Prostate gland (tissue), 2 donors: ENCODE measurements at regions not wholly inside any gene's neighbourhood (a gene's known extent, or its start where the extent isn't known, plus 50 kb on each side); places are given as distances from the start of the nearest gene placed in this dataset.

Experiments used
- CTCF ChIP-seq, 4 experiments: fragments of 200-600 bp in 2 of 4; fragments of 450-650 bp in 2 of 4; sonication (generic) in 2 of 4; IDR thresholded peaks; 1 replicate in 3 of 4; 2 replicates in 1 of 4; pipeline ENCODE4 v1.5.1; 2016 to 2019; ENCODE audit warnings: antibody characterized with exemption in 4 of 4, mild to moderate bottlenecking in 2 of 4, moderate library complexity in 2 of 4
- POLR2A ChIP-seq: fragments of 450-650 bp; IDR thresholded peaks from one replicate; pipeline ENCODE4 v1.6.1; 2016; ENCODE audit warnings: antibody characterized with exemption, mild to moderate bottlenecking

- TF ChIP-seq POLR2A, result no peak
- no peak for TF ChIP-seq CTCF (IDR thresholded peaks at IDR 0.05)
Observed at GRCh38 chr9:108363311-108363710, 492.5 kb downstream of the ACTL7B start.
